ENCODE measurements at regions not wholly inside any gene's neighbourhood (a gene's known extent, or its start where the extent isn't known, plus 50 kb on each side); places are given as distances from the start of the nearest gene placed in this dataset.

- TF ChIP-seq CBFB (IDR thresholded peaks at IDR 0.05; ENCODE audit: low read depth) (no peak), CTCF (IDR thresholded peaks at IDR 0.05 in 2 of 3, conservative IDR thresholded peaks at IDR 0.05 in 1 of 3; ENCODE audit: control insufficient read depth in 2 of 3, extremely low read depth in 1 of 3, insufficient read depth in 1 of 3, low read depth in 3 of 3, low read length in 3 of 3) (no peak), REST (IDR thresholded peaks at IDR 0.05; ENCODE audit: low read depth, low read length) (no peak), POLR2AphosphoS5 (IDR thresholded peaks at IDR 0.05; ENCODE audit: low read length) (no peak), TCF7 (IDR thresholded peaks at IDR 0.05; ENCODE audit: borderline replicate concordance) (no peak)
Observed at GRCh38 chr6:71577766-71578165, 289.2 kb downstream of the OGFRL1 start.
